ENCODE measurements at regions not wholly inside any gene's neighbourhood (a gene's known extent, or its start where the extent isn't known, plus 50 kb on each side); places are given as distances from the start of the nearest gene placed in this dataset.

GRCh38 chr5:67686746-67687145, 490.1 kb upstream of the CD180 start:
- H3K9me3 Mint-ChIP-seq, result peaks cover 15% of the 10 kb centered on the region
- H3K4me3 Mint-ChIP-seq, result no peak overlapping the region
- Histone ChIP-seq H3K9ac (no peak overlapping the region), H3K27ac (no peak overlapping the region), H3K4me3 (no peak overlapping the region), H3K9me3 (ENCODE audit: low read depth) (no peaks in the 10 kb centered on the region), H3F3A (ENCODE audit: low read depth) (no peaks in the 10 kb centered on the region), H3K27me3 (no peaks in the 10 kb centered on the region), H3K79me2 (ENCODE audit: low read depth) (no peaks in the 10 kb centered on the region), H3K36me3 (no peaks in the 10 kb centered on the region), H3K4me1 (no peaks in the 10 kb centered on the region), H3K4me2 (no peak overlapping the region), H2AFZ (replicated peaks) (no peak overlapping the region), H4K20me1 (ENCODE audit: low read depth) (no peaks in the 10 kb centered on the region)
- no peak for DNase-seq (ENCODE audit: low spot score)
- H3K4me1 Mint-ChIP-seq, result no peaks in the 10 kb centered on the region
- TF ChIP-seq EZH2phosphoT487 (IDR thresholded peaks at IDR 0.05), result no peak
- no peaks in the 10 kb centered on the region for H3K27me3 Mint-ChIP-seq (ENCODE audit: insufficient read depth, low read depth)
- H3K27ac Mint-ChIP-seq, result no peak overlapping the region
- no peaks in the 10 kb centered on the region for H3K36me3 Mint-ChIP-seq

DNA sequence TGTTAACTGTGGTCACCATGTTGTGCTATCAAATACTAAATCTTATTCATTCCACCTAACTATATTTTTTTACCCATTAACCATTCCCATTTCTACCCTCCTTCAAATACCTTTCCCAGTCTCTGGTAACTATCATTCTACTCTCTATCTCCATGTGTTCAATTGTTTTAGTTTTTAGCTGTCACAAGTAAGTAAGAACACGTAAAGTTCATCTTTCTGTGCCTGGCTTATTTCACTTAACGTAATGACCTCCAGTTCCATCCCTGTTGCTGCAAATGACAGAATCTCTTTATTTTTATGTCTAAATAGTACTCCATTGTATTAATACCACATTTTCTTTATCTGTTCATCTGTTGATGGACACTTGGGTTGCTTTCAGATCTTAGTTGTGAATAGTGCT, 485.1 kb upstream of the CD180 start:
- TF ChIP-seq, protein P1, sequence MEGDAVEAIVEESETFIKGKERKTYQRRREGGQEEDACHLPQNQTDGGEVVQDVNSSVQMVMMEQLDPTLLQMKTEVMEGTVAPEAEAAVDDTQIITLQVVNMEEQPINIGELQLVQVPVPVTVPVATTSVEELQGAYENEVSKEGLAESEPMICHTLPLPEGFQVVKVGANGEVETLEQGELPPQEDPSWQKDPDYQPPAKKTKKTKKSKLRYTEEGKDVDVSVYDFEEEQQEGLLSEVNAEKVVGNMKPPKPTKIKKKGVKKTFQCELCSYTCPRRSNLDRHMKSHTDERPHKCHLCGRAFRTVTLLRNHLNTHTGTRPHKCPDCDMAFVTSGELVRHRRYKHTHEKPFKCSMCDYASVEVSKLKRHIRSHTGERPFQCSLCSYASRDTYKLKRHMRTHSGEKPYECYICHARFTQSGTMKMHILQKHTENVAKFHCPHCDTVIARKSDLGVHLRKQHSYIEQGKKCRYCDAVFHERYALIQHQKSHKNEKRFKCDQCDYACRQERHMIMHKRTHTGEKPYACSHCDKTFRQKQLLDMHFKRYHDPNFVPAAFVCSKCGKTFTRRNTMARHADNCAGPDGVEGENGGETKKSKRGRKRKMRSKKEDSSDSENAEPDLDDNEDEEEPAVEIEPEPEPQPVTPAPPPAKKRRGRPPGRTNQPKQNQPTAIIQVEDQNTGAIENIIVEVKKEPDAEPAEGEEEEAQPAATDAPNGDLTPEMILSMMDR (IDR thresholded peaks at IDR 0.05), result no peak
- TF ChIP-seq EZH2phosphoT487 (IDR thresholded peaks at IDR 0.05) (no peak), EZH2 (IDR thresholded peaks at IDR 0.05) (no peak)
- no peaks in the 10 kb centered on the region for H3K27me3 ChIP-seq
- H4K20me1 ChIP-seq (ENCODE audit: low read depth), result no peaks in the 10 kb centered on the region
- no peaks in the 10 kb centered on the region for H3K9me3 ChIP-seq (ENCODE audit: low read depth)
- H3K4me3 ChIP-seq, result no peak overlapping the region
- peaks cover 8% of the 10 kb centered on the region for H3K9me3 Mint-ChIP-seq
- H3K9ac ChIP-seq, result no peak overlapping the region
- no peaks in the 10 kb centered on the region for H3K36me3 Mint-ChIP-seq
- no peak for DNase-seq (ENCODE audit: low spot score)
- no peak overlapping the region for H3K4me3 Mint-ChIP-seq
- H3K27me3 Mint-ChIP-seq (ENCODE audit: insufficient read depth, low read depth), result no peaks in the 10 kb centered on the region
- H3K27ac Mint-ChIP-seq, result no peak overlapping the region
- peaks cover 21% of the 10 kb centered on the region for H3K4me1 ChIP-seq
- no peak overlapping the region for H2AFZ ChIP-seq (replicated peaks)
- H3K4me1 Mint-ChIP-seq, result peaks cover 8% of the 10 kb centered on the region
- no peak overlapping the region for H3K4me2 ChIP-seq
- H3K79me2 ChIP-seq (ENCODE audit: low read depth), result no peaks in the 10 kb centered on the region
- no peaks in the 10 kb centered on the region for H3K36me3 ChIP-seq
- no peak overlapping the region for H3K27ac ChIP-seq
- H3F3A ChIP-seq (ENCODE audit: low read depth), result no peaks in the 10 kb centered on the region

DNA sequence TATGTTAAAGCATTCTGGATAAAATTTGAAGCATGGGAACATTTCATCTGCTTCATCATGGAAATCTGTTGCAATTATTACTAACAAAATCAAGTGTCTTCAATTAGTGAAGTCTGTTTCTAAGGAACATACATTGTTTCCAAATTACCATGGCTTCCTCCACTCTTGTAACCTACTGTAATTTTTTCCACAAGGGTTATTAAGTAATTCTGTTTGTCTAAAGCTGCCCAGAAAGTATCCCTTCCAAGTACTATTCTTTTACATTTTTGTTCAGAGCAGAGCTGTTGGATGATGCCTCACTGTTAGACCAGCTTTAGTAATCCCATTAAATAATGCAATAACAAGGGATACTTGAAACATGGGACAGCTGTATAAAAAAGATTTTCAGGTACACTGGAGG, 483.5 kb upstream of the CD180 start:
- H3K27me3 Mint-ChIP-seq (ENCODE audit: insufficient read depth, low read depth), result peaks cover 2% of the 10 kb centered on the region
- Histone ChIP-seq H3K4me1 (peaks cover 21% of the 10 kb centered on the region), H3K27ac (no peak overlapping the region), H3K36me3 (no peaks in the 10 kb centered on the region), H3K27me3 (no peaks in the 10 kb centered on the region), H3F3A (ENCODE audit: low read depth) (no peaks in the 10 kb centered on the region), H4K20me1 (ENCODE audit: low read depth) (no peaks in the 10 kb centered on the region), H3K9me3 (ENCODE audit: low read depth) (no peaks in the 10 kb centered on the region), H3K9ac (no peak overlapping the region), H2AFZ (replicated peaks) (no peak overlapping the region), H3K4me3 (no peak overlapping the region), H3K79me2 (ENCODE audit: low read depth) (no peaks in the 10 kb centered on the region), H3K4me2 (no peak overlapping the region)
- no peak overlapping the region for H3K4me3 Mint-ChIP-seq
- peaks cover 8% of the 10 kb centered on the region for H3K4me1 Mint-ChIP-seq
- no peak overlapping the region for H3K27ac Mint-ChIP-seq
- DNase-seq (ENCODE audit: low spot score), result no peak
- H3K9me3 Mint-ChIP-seq, result peaks cover 8% of the 10 kb centered on the region
- TF ChIP-seq EZH2 (IDR thresholded peaks at IDR 0.05) (no peak), EZH2phosphoT487 (IDR thresholded peaks at IDR 0.05) (no peak)
- TF ChIP-seq, protein P1 (IDR thresholded peaks at IDR 0.05), result no peak
- H3K36me3 Mint-ChIP-seq, result no peaks in the 10 kb centered on the region

- Mint-ChIP-seq H3K4me1 (peaks cover 8% of the 10 kb centered on the region), H3K9me3 (peaks cover 6% of the 10 kb centered on the region), H3K27me3 (ENCODE audit: insufficient read depth, low read depth) (peaks cover 2% of the 10 kb centered on the region), H3K4me3 (no peak overlapping the region), H3K27ac (no peak overlapping the region), H3K36me3 (no peaks in the 10 kb centered on the region)
- H3K4me2 ChIP-seq, result peak overlapping the region; percentile 36
- no peaks in the 10 kb centered on the region for H3K9me3 ChIP-seq (ENCODE audit: low read depth)
- peak; percentile 16 for DNase-seq (ENCODE audit: low spot score)
- H3F3A ChIP-seq (ENCODE audit: low read depth), result no peaks in the 10 kb centered on the region
- H3K79me2 ChIP-seq (ENCODE audit: low read depth), result no peaks in the 10 kb centered on the region
- H4K20me1 ChIP-seq (ENCODE audit: low read depth), result no peaks in the 10 kb centered on the region
- no peaks in the 10 kb centered on the region for H3K36me3 ChIP-seq
- H3K4me1 ChIP-seq, result peaks cover 21% of the 10 kb centered on the region
- no peak for TF ChIP-seq EZH2phosphoT487 (IDR thresholded peaks at IDR 0.05)
- no peak for TF ChIP-seq EZH2 (IDR thresholded peaks at IDR 0.05)
- TF ChIP-seq, protein P1 (IDR thresholded peaks at IDR 0.05), result no peak
- no peaks in the 10 kb centered on the region for H3K27me3 ChIP-seq
- H3K27ac ChIP-seq, result no peak overlapping the region
- no peak overlapping the region for H3K4me3 ChIP-seq
- H2AFZ ChIP-seq (replicated peaks), result no peak overlapping the region
- H3K9ac ChIP-seq, result no peak overlapping the region
These were observed 482.7 kb upstream of the CD180 start for GRCh38 chr5:67679184-67679841.

Data from neural progenitor cell (in vitro differentiated cells).